ENCODE measurements at regions not wholly inside any gene's neighbourhood (a gene's known extent, or its start where the extent isn't known, plus 50 kb on each side); places are given as distances from the start of the nearest gene placed in this dataset.
"Not testable (repeated sequence)": the region's sequence is repeated elsewhere in the genome, so short reads cannot be mapped to it uniquely, and the experiment has no call there.

DNA sequence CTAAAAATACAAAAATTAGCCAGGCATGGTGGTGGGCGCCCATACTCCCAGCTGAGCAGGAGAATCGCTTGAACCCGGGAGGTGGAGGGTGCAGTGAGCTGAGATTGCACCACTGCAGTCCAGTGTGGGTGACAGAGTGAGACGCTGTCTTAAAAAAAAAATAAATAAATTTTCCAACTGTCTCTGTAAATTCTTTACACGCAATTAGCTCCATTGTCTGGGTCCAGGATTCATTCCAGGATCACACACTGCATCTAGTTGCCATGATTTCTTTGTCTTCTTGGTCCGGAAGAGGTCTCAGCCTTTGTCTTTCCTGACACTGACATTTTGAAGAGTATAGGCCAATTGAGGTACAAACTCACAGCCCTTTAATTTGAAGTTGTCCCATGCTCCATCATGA lies 167.6 kb upstream of the NYAP2 start:
- DNase-seq (ENCODE audit: low read depth), result no peak
- TF ChIP-seq, protein P1, sequence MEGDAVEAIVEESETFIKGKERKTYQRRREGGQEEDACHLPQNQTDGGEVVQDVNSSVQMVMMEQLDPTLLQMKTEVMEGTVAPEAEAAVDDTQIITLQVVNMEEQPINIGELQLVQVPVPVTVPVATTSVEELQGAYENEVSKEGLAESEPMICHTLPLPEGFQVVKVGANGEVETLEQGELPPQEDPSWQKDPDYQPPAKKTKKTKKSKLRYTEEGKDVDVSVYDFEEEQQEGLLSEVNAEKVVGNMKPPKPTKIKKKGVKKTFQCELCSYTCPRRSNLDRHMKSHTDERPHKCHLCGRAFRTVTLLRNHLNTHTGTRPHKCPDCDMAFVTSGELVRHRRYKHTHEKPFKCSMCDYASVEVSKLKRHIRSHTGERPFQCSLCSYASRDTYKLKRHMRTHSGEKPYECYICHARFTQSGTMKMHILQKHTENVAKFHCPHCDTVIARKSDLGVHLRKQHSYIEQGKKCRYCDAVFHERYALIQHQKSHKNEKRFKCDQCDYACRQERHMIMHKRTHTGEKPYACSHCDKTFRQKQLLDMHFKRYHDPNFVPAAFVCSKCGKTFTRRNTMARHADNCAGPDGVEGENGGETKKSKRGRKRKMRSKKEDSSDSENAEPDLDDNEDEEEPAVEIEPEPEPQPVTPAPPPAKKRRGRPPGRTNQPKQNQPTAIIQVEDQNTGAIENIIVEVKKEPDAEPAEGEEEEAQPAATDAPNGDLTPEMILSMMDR (IDR thresholded peaks at IDR 0.05; ENCODE audit: insufficient read depth, low read length), result no peak
- H3K4me3 ChIP-seq (ENCODE audit: low read depth, low read length), result no peak overlapping the region

DNA sequence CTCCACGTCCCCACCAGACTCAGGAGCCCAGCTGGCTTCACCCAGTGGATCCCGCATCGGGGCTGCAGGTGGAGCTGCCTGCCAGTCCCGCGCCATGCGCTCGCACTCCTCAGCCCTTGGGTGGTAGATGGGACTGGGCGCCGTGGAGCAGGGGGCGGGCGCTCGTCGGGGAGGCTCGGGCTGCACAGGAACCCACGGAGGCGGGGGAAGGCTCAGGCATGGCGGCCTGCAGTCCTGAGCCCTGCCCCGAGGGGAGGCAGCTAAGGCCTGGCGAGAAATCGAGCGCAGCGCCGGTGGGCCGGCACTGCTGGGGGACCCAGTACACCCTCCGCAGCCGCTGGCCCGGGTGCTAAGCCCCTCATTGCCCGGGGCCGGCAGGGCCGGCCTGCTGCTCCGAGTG lies 170.2 kb upstream of the NYAP2 start:
- H3K4me3 ChIP-seq (ENCODE audit: low read depth, low read length); DNase-seq (ENCODE audit: low read depth): not testable (repeated sequence)

DNA sequence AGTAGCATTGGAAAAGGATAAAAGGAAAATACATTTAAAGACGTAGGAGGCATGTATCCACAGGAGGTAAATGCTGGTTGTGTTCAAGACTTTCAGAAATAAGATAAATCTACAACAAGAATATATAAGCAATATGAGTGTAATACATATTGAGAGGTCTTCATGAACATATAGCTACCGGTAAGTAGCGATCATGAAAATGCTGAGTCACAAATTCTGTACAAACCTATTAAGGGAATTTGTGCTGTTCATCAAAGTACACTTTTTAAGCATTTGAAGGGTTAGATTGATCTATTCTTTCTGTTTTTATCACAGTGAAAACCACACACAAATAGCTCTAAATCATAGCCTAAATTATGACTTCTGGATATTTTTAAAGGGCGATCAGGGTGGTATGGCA lies 173.1 kb upstream of the NYAP2 start:
- TF ChIP-seq, protein P1 (IDR thresholded peaks at IDR 0.05; ENCODE audit: insufficient read depth, low read length), result no peak
- no peak for DNase-seq (ENCODE audit: low read depth)
- H3K4me3 ChIP-seq (ENCODE audit: low read depth, low read length), result no peak overlapping the region

DNA sequence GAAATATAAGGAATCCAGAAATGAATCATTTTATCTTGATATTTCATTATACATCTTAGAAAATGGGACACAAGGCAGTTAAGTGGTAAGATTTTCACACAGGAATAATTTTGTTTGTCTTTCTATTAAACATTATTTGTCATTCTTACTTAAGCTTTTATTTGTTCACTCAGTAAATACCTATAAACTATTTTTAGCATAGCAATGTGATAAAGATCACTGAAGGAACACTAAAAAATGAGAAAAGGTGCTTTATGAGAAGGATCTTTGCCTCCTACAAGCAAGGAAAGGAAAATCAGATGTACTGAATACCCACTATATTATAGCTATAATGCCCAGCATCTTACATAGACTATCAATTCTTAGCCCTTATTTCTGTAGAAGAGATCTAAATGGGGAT lies 176.2 kb upstream of the NYAP2 start:
- TF ChIP-seq, protein P1 (IDR thresholded peaks at IDR 0.05; ENCODE audit: insufficient read depth, low read length), result no peak
- no peak for DNase-seq (ENCODE audit: low read depth)

DNA sequence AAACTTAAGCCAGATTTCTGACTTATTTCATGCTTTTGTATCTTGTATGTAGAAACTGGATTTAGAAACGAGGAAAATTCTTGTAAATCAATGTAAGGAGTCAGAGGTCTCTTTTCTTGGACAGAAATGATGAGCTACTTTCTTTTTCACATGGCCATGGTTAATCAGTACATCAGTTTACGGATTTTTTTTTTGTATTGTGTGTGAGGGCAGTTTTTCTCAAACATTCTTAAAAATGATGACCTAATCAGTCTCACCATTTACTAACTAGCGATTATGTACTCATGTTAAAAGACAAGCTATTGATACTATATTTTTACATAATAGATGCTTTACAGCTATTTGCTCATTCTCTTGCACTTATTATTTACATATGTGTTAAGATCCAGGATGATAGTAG lies 165.2 kb upstream of the DOCK10 start:
- DNase-seq (ENCODE audit: low read depth), result no peak
- TF ChIP-seq, protein P1 (IDR thresholded peaks at IDR 0.05; ENCODE audit: insufficient read depth, low read length), result no peak
- no peak overlapping the region for H3K4me3 ChIP-seq (ENCODE audit: low read depth, low read length)

More for the DNA sequence above, 176.2 kb upstream of the NYAP2 start:
- H3K4me3 ChIP-seq (ENCODE audit: low read depth, low read length), result no peak overlapping the region

DNA sequence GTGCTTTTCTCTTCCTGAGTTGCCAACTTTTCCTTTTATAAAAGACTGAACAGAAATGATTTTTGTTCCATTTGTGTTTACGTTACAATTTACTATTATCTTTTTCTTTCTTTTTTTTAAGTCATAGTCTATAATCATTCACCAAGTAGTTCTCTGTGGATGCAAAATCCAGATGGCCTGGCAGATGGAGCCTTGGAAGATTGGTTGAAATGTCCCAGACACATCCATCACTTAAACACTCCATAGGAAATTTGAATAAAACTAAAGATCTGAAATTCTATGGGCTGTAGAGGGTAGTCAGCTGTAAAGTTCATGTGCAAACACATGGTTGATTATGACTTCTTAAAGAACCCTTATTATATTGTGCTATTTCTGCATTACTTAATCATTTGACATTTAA lies 164.8 kb upstream of the DOCK10 start:
- no peak overlapping the region for H3K4me3 ChIP-seq (ENCODE audit: low read depth, low read length)

DNA sequence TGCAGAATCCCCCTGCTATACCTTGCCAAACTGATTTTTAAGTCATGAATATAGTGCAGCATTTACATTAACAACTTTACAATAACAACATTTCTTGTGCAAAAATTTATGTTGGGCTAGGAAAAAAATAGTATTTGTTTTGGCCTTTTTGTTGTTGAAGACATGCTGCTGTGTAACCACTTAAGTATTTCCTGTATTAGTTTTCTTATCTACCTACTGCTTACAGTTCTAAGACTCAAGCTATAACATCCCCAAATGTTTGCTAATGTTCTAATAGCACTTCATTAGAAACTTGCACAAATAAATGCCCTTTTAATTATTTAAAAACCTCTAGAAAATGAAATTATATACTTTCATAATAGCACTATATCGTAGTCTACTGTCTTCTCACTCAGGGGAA lies 154.3 kb upstream of the DOCK10 start:
- TF ChIP-seq, protein P1 (IDR thresholded peaks at IDR 0.05; ENCODE audit: insufficient read depth, low read length), result no peak
- no peak for DNase-seq (ENCODE audit: low read depth)

More for the DNA sequence above, 164.8 kb upstream of the DOCK10 start:
- DNase-seq (ENCODE audit: low read depth), result no peak
- TF ChIP-seq, protein P1 (IDR thresholded peaks at IDR 0.05; ENCODE audit: insufficient read depth, low read length), result no peak

More for the DNA sequence above, 154.3 kb upstream of the DOCK10 start:
- no peak overlapping the region for H3K4me3 ChIP-seq (ENCODE audit: low read depth, low read length)

Data from fibroblast of the aortic adventitia (primary cell).